Activated CD4-positive, alpha-beta T cell treated with anti-CD3 and anti-CD28 coated beads, Interleukin-2, amount 50 U/mL, for 48 hours (primary cell): ENCODE measurements at regions not wholly inside any gene's neighbourhood (a gene's known extent, or its start where the extent isn't known, plus 50 kb on each side); places are given as distances from the start of the nearest gene placed in this dataset.

Experiments
- DNase-seq, 2 experiments: peaks; one replicate each; pipeline ENCODE4 v3.0.0-alpha.2; 2020

DNA sequence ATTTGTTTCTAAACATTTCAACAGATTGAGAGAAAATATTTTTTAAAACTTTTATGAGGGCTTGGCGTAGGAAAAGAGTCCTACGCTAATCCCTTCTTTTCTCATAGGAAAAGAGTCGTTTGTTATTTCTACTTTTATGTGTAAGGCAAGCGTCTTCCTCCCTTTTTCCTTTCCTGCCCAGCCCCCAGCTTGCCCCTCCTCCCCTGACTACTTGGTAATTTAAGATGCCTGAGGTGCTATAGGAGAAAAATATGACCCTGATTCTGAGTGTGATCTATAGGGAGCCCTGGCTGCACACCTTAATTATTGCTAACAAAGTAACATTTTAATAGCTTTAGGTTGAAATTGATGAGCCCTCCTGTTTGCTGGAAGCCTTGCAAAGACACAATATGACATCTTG lies 373.6 kb downstream of the PBX1 start:
- DNase-seq = no peak

DNA sequence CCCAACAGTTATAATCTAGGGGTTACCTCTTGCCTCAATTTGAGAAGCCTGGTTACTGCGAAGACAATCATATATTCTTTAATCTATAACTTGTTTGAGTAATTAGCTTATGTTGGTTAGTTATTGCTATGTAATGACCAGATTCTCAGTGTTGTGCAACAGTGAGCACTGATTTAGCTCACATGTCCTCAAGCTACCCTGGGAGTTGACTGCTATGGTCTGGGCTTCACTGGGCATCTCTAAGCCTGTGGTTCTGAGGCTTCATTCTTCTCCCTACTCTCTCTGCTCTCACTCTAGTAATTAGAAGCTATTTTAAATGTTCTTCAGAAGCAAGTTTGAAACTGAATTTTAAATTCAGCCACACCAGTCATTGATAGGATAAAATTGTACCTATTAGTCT lies 371.8 kb downstream of the PBX1 start:
- no peak for DNase-seq

DNA sequence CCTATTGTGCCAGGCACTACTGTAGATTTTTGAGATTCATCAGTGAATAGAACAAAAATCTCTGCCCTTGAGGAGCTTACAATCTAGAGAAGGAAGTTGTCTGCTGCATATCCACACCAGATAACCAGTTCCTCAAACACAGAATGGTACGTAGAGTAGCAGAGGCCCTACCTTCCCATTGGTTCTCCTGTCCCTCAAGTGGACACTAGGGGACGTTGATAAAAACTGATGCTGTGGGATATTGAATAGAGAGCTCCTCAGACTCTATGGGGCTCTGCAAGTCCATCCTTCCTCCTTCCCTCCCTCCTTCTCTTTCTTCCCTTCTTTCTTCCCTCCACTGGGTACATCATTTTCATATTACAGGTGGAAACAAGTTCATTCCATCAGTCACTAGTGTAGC lies 371.3 kb downstream of the PBX1 start:
- no peak for DNase-seq

DNA sequence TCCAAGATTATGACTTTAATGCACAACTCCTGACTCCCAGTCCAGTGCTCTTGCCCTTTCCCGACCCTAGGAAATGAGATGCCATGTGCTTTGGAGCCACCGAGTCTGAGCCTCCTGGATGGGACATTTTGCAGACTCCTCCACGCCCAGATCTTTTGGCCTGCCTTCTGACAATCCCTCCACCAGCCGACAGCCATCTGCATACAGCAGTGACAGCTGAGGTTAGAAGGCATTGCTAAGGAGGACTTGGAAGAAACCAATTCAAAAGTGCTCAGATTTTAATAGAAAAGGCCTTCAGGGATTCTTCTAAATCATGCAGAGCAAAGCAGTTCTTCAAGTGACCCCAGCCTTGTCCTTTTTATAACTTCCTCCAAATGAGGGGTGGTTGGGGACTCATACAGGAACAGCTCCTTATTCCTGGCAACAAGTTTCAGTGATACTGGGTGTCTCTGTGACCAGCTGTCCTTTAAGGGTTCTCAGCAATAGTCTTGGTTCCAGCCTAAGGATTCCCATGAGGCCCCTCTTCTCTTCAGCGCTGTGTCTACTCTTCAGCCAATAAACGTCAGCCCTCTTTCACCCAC lies 369.3 kb downstream of the PBX1 start:
- DNase-seq = no peak

DNA sequence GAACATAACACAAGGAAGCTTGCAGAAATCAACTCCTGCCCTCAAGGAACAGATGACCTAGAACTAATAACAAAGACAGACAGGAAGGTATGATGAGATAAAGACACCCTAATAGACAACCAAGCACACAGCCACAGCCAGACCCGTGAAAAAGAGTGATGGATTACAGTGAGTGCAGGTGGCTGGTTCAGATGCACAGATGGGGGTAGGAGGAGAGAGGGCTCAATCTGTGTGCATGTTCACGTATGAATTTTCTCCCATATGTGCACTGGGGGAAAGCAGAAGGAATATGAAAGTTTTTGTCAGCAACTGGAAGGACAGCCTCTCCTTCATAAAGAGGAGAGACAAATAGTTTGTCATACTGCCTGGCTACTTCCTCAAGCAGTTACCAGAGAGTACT lies 367.1 kb downstream of the PBX1 start:
- no peak for DNase-seq

DNA sequence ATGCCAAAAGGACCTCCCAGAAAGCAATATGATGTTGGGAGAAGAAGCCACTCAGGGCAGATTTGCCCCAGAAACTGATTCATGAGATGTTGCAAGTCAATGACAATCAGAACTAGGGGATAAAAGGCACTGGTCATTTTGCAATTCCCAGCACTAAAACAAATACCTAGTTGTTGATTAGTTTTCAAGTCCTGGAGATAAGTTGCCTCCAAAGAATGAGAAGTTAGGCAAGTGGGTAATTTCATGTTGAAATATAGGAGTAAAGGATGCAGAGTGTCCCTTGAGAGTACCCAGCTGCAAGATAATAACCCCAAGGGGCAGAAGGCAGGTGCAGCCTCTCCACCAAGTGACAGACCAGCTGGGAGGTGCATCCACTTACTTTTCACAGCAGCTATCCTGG lies 363.6 kb downstream of the PBX1 start:
- no peak for DNase-seq

DNA sequence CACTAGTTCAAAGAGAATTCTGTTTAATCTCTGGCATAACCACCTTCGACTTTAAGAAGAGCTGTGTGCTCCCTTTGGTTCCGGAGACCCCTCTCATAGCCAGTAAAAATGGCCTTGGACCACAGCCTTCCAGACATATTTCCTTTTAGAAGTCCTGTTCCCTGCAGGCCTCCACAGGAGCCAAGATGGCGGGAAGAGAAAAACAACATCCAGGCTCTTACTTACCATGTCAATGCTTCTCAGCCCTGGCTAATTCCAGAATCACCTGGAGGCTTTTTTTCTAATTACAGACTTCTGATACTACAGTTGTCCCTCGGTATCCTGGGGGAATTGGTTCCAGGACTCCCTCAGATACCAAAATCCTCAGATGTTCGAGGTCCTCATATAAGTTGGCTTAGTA lies 362.5 kb downstream of the PBX1 start:
- no peak for DNase-seq

DNA sequence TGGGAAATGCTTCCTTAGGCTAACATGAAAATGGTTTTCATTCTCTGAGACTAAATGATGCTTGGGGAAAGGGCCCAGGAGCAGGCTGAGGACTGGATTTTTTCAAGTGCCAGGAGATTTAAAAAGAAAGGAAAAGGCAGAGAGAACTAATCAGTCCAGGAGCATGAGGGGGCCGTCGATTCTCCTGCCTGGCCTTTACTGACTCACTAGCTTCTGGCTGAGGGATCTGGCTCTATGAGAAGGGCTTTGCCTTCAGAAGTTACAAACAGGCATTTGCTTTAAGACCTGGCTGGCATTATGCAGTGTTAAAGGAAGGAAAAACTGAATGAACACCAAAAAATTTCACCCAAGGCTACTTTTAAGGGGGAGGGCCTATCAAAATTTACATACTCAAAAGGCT lies 359.2 kb downstream of the PBX1 start:
- DNase-seq = no peak

DNA sequence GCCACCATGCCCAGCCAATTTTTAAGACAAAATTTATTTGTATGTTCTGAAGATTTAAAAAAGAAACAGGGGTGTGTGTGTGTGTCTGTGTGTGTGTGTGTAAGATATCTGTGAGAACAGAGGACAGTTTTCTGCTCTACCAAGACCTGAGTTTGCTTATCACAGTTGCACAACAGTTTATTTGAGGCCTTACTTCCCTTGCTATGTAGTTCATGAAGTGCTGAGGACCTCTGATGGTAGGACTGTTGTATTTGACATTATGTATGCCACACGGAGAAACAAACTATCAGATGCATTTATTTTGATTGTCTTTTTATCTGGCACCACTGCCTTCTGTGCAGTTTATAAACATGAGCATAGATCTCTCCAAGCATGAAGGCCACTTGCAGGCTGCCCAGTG lies 355.2 kb downstream of the PBX1 start:
- DNase-seq = no peak

DNA sequence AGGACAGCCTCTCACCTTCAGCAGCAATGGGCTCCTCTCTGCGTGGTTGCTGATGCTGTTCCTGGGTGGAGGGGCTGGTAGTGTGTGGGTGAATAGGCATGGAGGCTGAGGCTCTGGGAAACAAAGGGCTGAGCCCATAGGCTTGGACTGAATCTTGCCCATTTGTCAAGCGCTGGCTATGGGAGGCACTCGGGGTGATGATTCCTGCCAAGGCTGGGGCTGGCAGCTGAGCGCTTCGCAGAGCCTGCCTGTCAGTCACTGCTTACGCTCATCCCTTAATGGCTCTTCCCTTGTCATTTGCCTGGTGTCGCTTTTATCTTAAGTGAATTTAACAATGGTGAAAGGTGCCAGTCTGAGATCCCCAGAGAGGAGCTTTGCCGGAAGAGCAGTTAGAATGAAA lies 353.3 kb downstream of the PBX1 start:
- DNase-seq = no peak

DNA sequence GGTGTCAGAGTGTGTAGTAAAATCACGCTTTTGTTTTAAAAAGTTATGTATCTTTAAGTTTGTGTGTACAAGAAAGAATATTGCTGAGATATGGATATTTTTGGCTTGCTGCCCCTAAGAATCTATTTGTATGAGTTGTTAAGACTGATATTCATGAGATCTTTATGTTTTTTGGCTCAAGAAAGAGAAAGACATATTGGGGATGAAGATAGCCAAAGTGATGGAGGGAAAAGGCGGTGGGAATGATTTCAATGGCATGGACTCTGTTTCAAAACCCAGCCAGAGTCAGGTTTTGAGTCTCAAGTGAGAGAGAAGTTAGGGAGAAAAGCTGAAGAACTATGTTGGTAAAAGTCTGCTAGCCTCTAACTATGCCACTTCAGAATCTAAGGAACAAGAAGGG lies 351.7 kb downstream of the PBX1 start:
- no peak for DNase-seq

DNA sequence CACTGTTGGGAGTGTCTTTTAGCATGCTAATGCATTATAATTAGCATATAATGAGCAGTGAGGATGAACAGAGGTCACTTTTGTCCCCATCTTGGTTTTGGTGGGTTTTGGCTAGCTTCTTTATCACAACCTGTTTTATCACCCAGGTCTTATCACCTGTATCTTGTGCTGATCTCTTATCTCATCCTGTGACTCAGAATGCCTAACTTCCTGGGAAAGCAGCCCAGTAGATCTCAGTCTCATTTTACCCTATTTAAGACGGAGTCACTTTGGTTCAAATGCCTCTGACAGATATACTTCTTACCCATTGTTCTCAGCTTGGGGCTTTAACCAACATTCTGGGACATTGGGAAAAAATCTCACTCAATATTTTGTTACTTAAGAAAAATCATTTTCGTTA lies 348.7 kb downstream of the PBX1 start:
- DNase-seq = no peak

DNA sequence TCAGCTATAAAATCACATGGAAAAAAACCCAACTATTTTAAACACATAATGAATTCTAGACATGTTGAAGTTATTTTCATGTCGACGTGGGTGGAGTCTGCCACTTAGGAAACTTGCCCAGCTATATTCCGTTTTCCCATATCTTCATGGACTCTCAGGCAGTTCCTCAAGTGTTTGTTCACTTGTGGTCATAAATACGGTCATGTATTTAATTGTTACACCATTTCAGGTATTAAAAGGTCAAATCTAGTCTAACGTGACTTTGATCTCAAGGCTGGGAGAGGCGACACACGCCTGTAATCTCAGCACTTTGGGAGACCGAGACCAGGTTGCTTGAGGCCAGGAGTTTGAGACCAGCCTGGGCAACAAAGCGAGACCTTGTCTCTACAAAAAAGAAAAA lies 346.9 kb downstream of the PBX1 start:
- no peak for DNase-seq

DNA sequence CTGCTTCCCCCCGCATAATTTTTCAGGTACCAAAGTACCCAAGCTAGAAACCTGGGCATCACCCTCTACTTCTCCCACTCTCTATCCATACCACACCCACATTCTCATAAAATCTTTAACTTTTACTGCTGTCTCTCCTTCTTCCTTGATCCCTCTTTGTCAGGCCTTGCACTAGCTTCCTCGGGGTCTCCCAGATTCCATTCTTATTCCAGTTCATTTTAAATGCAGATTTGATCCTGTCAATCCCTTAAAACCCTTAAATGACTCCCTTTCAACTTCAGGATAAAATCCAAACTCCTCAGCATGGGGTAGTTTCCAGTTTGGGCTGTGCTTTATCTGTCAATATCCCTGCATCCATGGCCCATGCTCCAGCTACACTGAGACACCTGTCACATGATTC lies 343.5 kb downstream of the PBX1 start:
- DNase-seq = no peak
